Liver (tissue), 3 donors: ENCODE measurements at regions not wholly inside any gene's neighbourhood (a gene's known extent, or its start where the extent isn't known, plus 50 kb on each side); places are given as distances from the start of the nearest gene placed in this dataset.

Source experiments
- HNF4A ChIP-seq, 2 donors: conservative IDR thresholded peaks; 2 replicates each; pipeline ENCODE4 v1.6.1; 2016; ENCODE audit warnings: antibody characterized with exemption in 2 of 2, mild to moderate bottlenecking in 2 of 2
- NR2F2 ChIP-seq: IDR thresholded peaks from 2 replicates; pipeline ENCODE4 v1.6.1; 2016; ENCODE audit warnings: antibody characterized with exemption
- RAD21 ChIP-seq, 2 donors: IDR thresholded peaks; 2 replicates each; pipeline ENCODE4 v1.6.1; 2016; ENCODE audit warnings: antibody characterized with exemption in 2 of 2, mild to moderate bottlenecking in 2 of 2
- SP1 ChIP-seq: IDR thresholded peaks from 2 replicates; pipeline ENCODE4 v1.6.1; 2018; ENCODE audit warnings: antibody characterized with exemption, mild to moderate bottlenecking
- YY1 ChIP-seq: IDR thresholded peaks from 2 replicates; pipeline ENCODE4 v1.6.1; 2016; ENCODE audit warnings: antibody characterized with exemption, mild to moderate bottlenecking
- TF ChIP-seq, protein P1 (sequence below): fragments of 150-350 bp; IDR thresholded peaks from 2 replicates; pipeline ENCODE4 v1.5.1; 2017; ENCODE audit warnings: improper control_type of control experiment, low read depth, low read length; ENCODE audit not compliant: missing input control
- TF ChIP-seq, protein P2 (sequence below): IDR thresholded peaks from 2 replicates; pipeline ENCODE4 v1.6.1; 2016; ENCODE audit warnings: antibody characterized with exemption
- TF ChIP-seq, protein P3 (sequence below): IDR thresholded peaks from 2 replicates; pipeline ENCODE4 v1.6.1; 2016; ENCODE audit warnings: antibody characterized with exemption
- TF ChIP-seq, protein P4 (sequence below): IDR thresholded peaks from 2 replicates; pipeline ENCODE4 v1.6.1; 2016; ENCODE audit warnings: antibody characterized with exemption
- donor health status: healthy.
- donor health status: healthy.

DNA sequence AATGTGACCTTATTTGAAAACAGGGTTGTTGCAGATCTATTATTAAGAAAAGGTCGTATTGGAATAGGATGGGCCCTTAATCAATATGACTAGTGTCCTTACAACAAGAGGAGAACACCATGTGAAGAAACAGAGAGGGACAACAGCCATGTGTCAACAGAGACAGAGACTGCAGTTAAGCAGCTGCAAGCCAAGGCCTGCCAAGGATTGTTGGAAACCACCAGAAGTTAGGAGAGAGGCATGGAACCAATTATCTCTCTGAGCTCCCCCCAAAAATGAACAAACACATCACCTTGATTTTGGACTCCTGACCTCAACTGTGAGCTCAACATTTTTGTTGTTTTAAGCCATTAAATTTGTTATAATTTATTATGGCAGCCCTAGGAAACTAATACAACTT lies 214.6 kb upstream of the PRKD1 start:
- TF ChIP-seq, protein P1, sequence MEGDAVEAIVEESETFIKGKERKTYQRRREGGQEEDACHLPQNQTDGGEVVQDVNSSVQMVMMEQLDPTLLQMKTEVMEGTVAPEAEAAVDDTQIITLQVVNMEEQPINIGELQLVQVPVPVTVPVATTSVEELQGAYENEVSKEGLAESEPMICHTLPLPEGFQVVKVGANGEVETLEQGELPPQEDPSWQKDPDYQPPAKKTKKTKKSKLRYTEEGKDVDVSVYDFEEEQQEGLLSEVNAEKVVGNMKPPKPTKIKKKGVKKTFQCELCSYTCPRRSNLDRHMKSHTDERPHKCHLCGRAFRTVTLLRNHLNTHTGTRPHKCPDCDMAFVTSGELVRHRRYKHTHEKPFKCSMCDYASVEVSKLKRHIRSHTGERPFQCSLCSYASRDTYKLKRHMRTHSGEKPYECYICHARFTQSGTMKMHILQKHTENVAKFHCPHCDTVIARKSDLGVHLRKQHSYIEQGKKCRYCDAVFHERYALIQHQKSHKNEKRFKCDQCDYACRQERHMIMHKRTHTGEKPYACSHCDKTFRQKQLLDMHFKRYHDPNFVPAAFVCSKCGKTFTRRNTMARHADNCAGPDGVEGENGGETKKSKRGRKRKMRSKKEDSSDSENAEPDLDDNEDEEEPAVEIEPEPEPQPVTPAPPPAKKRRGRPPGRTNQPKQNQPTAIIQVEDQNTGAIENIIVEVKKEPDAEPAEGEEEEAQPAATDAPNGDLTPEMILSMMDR = no peak
- TF ChIP-seq, protein P2, sequence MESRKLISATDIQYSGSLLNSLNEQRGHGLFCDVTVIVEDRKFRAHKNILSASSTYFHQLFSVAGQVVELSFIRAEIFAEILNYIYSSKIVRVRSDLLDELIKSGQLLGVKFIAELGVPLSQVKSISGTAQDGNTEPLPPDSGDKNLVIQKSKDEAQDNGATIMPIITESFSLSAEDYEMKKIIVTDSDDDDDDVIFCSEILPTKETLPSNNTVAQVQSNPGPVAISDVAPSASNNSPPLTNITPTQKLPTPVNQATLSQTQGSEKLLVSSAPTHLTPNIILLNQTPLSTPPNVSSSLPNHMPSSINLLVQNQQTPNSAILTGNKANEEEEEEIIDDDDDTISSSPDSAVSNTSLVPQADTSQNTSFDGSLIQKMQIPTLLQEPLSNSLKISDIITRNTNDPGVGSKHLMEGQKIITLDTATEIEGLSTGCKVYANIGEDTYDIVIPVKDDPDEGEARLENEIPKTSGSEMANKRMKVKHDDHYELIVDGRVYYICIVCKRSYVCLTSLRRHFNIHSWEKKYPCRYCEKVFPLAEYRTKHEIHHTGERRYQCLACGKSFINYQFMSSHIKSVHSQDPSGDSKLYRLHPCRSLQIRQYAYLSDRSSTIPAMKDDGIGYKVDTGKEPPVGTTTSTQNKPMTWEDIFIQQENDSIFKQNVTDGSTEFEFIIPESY = no peak
- TF ChIP-seq RAD21 (IDR thresholded peaks at IDR 0.05) (no peak), NR2F2 (no peak), YY1 (no peak), SP1 (no peak), HNF4A (conservative IDR thresholded peaks at IDR 0.05) (no peak)
- TF ChIP-seq, protein P3, sequence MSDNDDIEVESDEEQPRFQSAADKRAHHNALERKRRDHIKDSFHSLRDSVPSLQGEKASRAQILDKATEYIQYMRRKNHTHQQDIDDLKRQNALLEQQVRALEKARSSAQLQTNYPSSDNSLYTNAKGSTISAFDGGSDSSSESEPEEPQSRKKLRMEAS = no peak
- TF ChIP-seq, protein P4, sequence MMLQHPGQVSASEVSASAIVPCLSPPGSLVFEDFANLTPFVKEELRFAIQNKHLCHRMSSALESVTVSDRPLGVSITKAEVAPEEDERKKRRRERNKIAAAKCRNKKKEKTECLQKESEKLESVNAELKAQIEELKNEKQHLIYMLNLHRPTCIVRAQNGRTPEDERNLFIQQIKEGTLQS = no peak
